ENCODE measurements at regions not wholly inside any gene's neighbourhood (a gene's known extent, or its start where the extent isn't known, plus 50 kb on each side); places are given as distances from the start of the nearest gene placed in this dataset.
"Not testable (repeated sequence)": the region's sequence is repeated elsewhere in the genome, so short reads cannot be mapped to it uniquely, and the experiment has no call there.

DNA sequence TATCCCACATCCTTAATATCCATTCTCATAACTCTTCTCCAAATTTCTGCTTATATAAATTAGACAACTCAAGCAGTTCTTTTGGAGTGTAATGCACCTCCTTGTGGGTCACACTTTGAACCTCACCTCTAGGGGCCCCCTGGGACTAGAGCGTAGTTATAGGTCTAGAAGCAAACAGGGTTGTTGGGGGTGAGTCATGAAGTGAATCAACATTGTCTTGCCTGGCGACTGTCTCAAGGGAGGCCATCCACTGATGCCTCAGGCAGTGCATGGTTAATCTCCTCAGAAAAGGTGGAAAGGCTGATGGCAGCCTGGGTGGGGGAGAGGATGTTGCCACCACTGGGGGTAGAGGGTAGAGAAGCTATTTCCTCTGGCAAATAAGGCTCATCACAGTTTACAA is 129.1 kb downstream of the TNFRSF21 start:
- Mint-ChIP-seq H3K27ac (no peak overlapping the region), H3K4me1 (no peaks in the 10 kb centered on the region)
- no peak for ATAC-seq

DNA sequence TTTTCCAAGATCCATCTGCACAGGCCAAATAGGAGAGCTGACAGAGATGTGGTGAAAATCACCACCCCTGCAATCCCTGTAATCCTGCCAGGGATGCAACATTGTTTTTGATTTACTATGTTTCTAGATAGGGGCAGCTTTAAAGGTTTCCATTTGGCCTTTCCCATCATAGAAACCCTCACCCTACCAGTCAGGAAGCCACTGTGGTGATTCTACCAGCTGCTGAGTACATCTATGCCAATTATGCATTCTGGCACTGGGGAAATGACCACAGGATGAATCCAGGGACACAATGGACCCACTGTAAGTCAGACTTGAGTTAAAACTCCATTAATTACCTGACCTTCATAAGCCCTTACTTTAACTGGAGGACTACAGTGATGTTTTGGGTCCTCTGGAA is 130.4 kb downstream of the TNFRSF21 start:
- no peaks in the 10 kb centered on the region for H3K9me3 ChIP-seq (ENCODE audit: control insufficient read depth in 2 of 3, low read length in 3 of 3)
- DNase-seq (no peak), ATAC-seq (no peak)
- CTCF ChIA-PET: no interaction called here
- Mint-ChIP-seq H3K9me3 (no peaks in the 10 kb centered on the region), H3K27me3 (peaks cover 0 to 6% (median 4%) of the 10 kb centered on the region in 5 donors), H3K36me3 (no peaks in the 10 kb centered on the region), H3K4me3 (no peak overlapping the region), H3K4me1 (no peaks in the 10 kb centered on the region), H3K27ac (no peak overlapping the region)
- no peak overlapping the region for H3K4me3 ChIP-seq (ENCODE audit: low read length)
- POLR2A ChIA-PET: no interaction called here
- no peaks in the 10 kb centered on the region for H3K4me1 ChIP-seq (ENCODE audit: control insufficient read depth in 2 of 2, insufficient read depth in 2 of 2, low read length in 2 of 2)
- H3K27ac ChIP-seq (ENCODE audit: low read depth, low read length): no peak overlapping the region
- H3K27me3 ChIP-seq (ENCODE audit: control insufficient read depth in 2 of 2, insufficient read depth in 2 of 2, low read length in 2 of 2): no peaks in the 10 kb centered on the region
- no peaks in the 10 kb centered on the region for H3K36me3 ChIP-seq (ENCODE audit: control insufficient read depth in 2 of 3, insufficient read depth in 3 of 3, low read length in 3 of 3)
- intact Hi-C loops (cut with micrococcal nuclease): no loop called here

More for the DNA sequence above, 129.1 kb downstream of the TNFRSF21 start:
- H3K4me1 ChIP-seq (ENCODE audit: control insufficient read depth in 2 of 2, insufficient read depth in 2 of 2, low read length in 2 of 2): no peaks in the 10 kb centered on the region
- no peaks in the 10 kb centered on the region for H3K9me3 ChIP-seq (ENCODE audit: control insufficient read depth in 2 of 3, low read length in 3 of 3)
- no peaks in the 10 kb centered on the region for H3K9me3 Mint-ChIP-seq
- ChIA-PET POLR2A (no interaction called here), CTCF (no interaction called here)
- H3K36me3 ChIP-seq (ENCODE audit: control insufficient read depth in 2 of 3, insufficient read depth in 3 of 3, low read length in 3 of 3): no peaks in the 10 kb centered on the region
- no peaks in the 10 kb centered on the region for H3K36me3 Mint-ChIP-seq
- H3K4me3 Mint-ChIP-seq: no peak overlapping the region
- DNase-seq: no peak
- no peak overlapping the region for H3K4me3 ChIP-seq (ENCODE audit: low read length)
- no peaks in the 10 kb centered on the region for H3K27me3 ChIP-seq (ENCODE audit: control insufficient read depth in 2 of 2, insufficient read depth in 2 of 2, low read length in 2 of 2)
- H3K27ac ChIP-seq (ENCODE audit: low read depth, low read length): no peak overlapping the region
- peaks cover 0 to 7% (median 5%) of the 10 kb centered on the region in 5 donors for H3K27me3 Mint-ChIP-seq
- intact Hi-C loops (cut with micrococcal nuclease): no loop called here

DNA sequence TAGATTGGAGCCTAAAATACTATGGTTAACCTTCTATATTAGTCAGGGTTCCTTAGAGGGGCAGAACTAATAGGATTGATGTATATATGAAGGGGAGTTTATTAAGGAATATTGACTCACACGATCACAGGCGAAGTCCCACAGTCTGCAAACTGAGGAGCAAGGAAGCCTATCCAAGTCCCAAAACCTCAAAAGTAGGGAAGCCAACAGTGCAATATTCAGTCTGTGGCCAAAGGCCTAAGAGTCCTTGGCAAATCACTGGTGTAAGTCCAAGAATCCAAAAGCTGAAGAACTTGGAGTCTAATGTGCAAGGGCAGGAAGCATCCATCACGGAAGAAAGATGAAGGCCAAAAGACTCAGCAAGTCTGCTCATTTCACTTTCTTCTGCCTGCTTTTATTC is 133.5 kb upstream of the ADGRF1 start:
- intact Hi-C loops (cut with micrococcal nuclease): no loop called here
- ChIA-PET CTCF (no interaction called here), POLR2A (no interaction called here)
- Mint-ChIP-seq H3K27me3 (no peaks in the 10 kb centered on the region), H3K9me3 (peaks cover 0 to 6% (median 0%) of the 10 kb centered on the region in 11 donors), H3K4me3 (no peak overlapping the region), H3K36me3 (no peaks in the 10 kb centered on the region), H3K4me1 (no peaks in the 10 kb centered on the region), H3K27ac (no peak overlapping the region)
- DNase-seq: no peak
- H3K4me1 ChIP-seq (ENCODE audit: control insufficient read depth in 2 of 2, insufficient read depth in 2 of 2, low read length in 2 of 2): no peaks in the 10 kb centered on the region
- no peak for ATAC-seq
- no peaks in the 10 kb centered on the region for H3K36me3 ChIP-seq (ENCODE audit: control insufficient read depth in 2 of 3, insufficient read depth in 3 of 3, low read length in 3 of 3)
- H3K27me3 ChIP-seq (ENCODE audit: control insufficient read depth in 2 of 2, insufficient read depth in 2 of 2, low read length in 2 of 2): no peaks in the 10 kb centered on the region
- H3K27ac ChIP-seq (ENCODE audit: low read depth, low read length): no peak overlapping the region
- H3K4me3 ChIP-seq (ENCODE audit: low read length): no peak overlapping the region
- no peaks in the 10 kb centered on the region for H3K9me3 ChIP-seq (ENCODE audit: control insufficient read depth in 2 of 3, low read length in 3 of 3)

DNA sequence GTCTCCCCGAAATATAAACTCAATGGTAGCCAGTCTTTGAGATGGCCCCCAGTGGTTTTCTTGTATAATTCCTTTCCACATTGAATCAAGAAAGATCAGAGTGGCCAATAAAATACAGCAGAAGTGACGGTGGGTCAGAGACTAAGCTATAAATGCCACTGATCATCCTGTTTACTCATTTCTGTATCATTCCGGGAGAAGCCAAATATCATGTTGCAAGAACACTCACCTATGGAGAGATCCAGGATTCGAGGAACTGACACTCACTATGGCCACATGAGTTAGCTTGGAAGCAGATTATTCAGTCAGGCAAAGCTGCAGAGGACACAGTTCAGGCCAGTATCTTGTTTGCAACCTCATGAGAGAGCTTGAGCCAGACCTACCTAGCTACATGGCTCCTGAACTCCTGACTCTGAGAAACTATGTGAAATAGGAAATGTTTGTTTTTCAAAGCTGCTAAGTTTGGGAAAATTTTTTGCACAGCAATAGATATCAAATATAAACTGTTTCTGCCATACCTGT is 132.4 kb upstream of the ADGRF1 start:
- H3K27me3 ChIP-seq (ENCODE audit: control insufficient read depth in 2 of 2, insufficient read depth in 2 of 2, low read length in 2 of 2): no peaks in the 10 kb centered on the region
- peaks cover 0 to 6% (median 0%) of the 10 kb centered on the region in 11 donors for H3K9me3 Mint-ChIP-seq
- POLR2A ChIA-PET: no interaction called here
- DNase-seq: no peak
- H3K27ac Mint-ChIP-seq: no peak overlapping the region
- H3K9me3 ChIP-seq (ENCODE audit: control insufficient read depth in 2 of 3, low read length in 3 of 3): no peaks in the 10 kb centered on the region
- H3K27ac ChIP-seq (ENCODE audit: low read depth, low read length): no peak overlapping the region
- no peaks in the 10 kb centered on the region for H3K27me3 Mint-ChIP-seq
- CTCF ChIA-PET: no interaction called here
- no peak overlapping the region for H3K4me3 ChIP-seq (ENCODE audit: low read length)
- intact Hi-C loops (cut with micrococcal nuclease): no loop called here
- no peaks in the 10 kb centered on the region for H3K36me3 ChIP-seq (ENCODE audit: control insufficient read depth in 2 of 3, insufficient read depth in 3 of 3, low read length in 3 of 3)
- no peak overlapping the region for H3K4me3 Mint-ChIP-seq
- peaks cover 0 to 5% (median 0%) of the 10 kb centered on the region in 7 donors for H3K4me1 Mint-ChIP-seq
- H3K36me3 Mint-ChIP-seq: no peaks in the 10 kb centered on the region
- ATAC-seq: no peak
- H3K4me1 ChIP-seq (ENCODE audit: control insufficient read depth in 2 of 2, insufficient read depth in 2 of 2, low read length in 2 of 2): no peaks in the 10 kb centered on the region

DNA sequence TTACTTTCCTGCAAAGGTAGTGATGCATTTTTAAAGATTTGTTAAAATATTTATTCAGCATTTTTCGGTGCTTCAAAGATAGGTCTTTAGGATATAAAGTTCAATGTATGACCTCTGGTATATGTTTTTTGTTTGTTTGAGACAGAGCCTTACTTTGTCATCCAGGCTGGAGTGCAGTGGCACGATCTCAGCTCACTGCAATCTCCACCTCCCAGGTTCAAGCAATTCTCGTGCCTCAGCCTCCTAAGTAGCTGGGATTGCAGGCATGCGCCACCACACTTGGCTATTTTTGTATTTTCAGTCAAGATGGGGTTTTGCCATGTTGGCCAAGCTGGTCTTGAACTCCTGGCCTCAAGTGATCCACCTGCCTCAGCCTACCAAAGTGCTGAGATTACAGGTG is 131.9 kb upstream of the ADGRF1 start:
- H3K9me3 ChIP-seq (ENCODE audit: control insufficient read depth in 2 of 3, low read length in 3 of 3); H3K9me3 Mint-ChIP-seq; H3K27ac ChIP-seq (ENCODE audit: low read depth, low read length); H3K4me1 Mint-ChIP-seq; DNase-seq; POLR2A ChIA-PET; H3K4me3 ChIP-seq (ENCODE audit: low read length); H3K27me3 ChIP-seq (ENCODE audit: control insufficient read depth in 2 of 2, insufficient read depth in 2 of 2, low read length in 2 of 2); CTCF ChIA-PET; ATAC-seq; intact Hi-C loops (cut with micrococcal nuclease); H3K4me1 ChIP-seq (ENCODE audit: control insufficient read depth in 2 of 2, insufficient read depth in 2 of 2, low read length in 2 of 2); H3K4me3 Mint-ChIP-seq; H3K36me3 ChIP-seq (ENCODE audit: control insufficient read depth in 2 of 3, insufficient read depth in 3 of 3, low read length in 3 of 3); H3K27me3 Mint-ChIP-seq; H3K27ac Mint-ChIP-seq; H3K36me3 Mint-ChIP-seq: not testable (repeated sequence)

DNA sequence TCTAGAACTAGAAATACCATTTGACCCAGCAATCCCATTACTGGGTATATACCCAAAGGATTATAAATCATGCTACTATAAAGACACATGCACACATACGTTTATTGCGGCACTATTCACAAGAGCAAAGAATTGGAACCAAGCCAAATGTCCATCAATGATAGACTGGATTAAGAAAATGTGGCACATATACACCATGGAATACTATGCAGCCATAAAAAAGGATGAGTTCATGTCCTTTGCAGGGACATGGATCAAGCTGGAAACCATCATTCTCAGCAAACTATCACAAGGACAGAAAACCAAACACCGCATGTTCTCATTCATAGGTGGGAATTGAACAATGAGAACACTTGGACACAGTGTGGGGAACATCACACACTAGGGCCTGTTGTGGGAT is 131.0 kb upstream of the ADGRF1 start:
- H3K4me1 Mint-ChIP-seq; H3K27ac Mint-ChIP-seq; H3K27me3 Mint-ChIP-seq; H3K4me1 ChIP-seq (ENCODE audit: control insufficient read depth in 2 of 2, insufficient read depth in 2 of 2, low read length in 2 of 2); POLR2A ChIA-PET; H3K27me3 ChIP-seq (ENCODE audit: control insufficient read depth in 2 of 2, insufficient read depth in 2 of 2, low read length in 2 of 2); H3K9me3 ChIP-seq (ENCODE audit: control insufficient read depth in 2 of 3, low read length in 3 of 3); H3K9me3 Mint-ChIP-seq; H3K4me3 ChIP-seq (ENCODE audit: low read length); ATAC-seq; DNase-seq; H3K36me3 ChIP-seq (ENCODE audit: control insufficient read depth in 2 of 3, insufficient read depth in 3 of 3, low read length in 3 of 3); H3K36me3 Mint-ChIP-seq; CTCF ChIA-PET; H3K4me3 Mint-ChIP-seq; H3K27ac ChIP-seq (ENCODE audit: low read depth, low read length); intact Hi-C loops (cut with micrococcal nuclease): not testable (repeated sequence)

DNA sequence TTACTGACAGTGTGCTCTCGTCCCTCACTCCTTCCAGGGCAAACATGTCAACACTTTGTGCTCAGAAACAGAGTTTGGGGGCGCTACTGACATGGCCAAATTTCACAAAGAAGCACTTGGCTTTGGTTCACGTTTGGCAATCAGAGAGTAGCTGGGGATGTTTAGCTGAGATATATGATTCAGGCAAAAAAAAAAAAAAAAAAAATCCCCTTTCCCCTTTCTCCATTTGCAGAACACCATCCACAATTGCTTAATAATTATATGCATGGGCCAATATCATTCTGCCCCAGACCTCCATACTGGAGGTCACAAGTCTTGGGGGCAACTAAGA is 128.4 kb upstream of the ADGRF1 start:
- no peak for ATAC-seq
- H3K36me3 ChIP-seq (ENCODE audit: control insufficient read depth in 2 of 3, insufficient read depth in 3 of 3, low read length in 3 of 3): no peaks in the 10 kb centered on the region
- H3K27me3 ChIP-seq (ENCODE audit: control insufficient read depth in 2 of 2, insufficient read depth in 2 of 2, low read length in 2 of 2): no peaks in the 10 kb centered on the region
- peaks cover 0 to 5% (median 0%) of the 10 kb centered on the region in 7 donors for H3K4me1 Mint-ChIP-seq
- H3K27me3 Mint-ChIP-seq: no peaks in the 10 kb centered on the region
- POLR2A ChIA-PET: no interaction called here
- H3K4me1 ChIP-seq (ENCODE audit: control insufficient read depth in 2 of 2, insufficient read depth in 2 of 2, low read length in 2 of 2): no peaks in the 10 kb centered on the region
- CTCF ChIA-PET: no interaction called here
- H3K4me3 ChIP-seq (ENCODE audit: low read length): no peak overlapping the region
- no peak for DNase-seq
- intact Hi-C loops (cut with micrococcal nuclease): no loop called here
- no peak overlapping the region for H3K27ac Mint-ChIP-seq
- H3K4me3 Mint-ChIP-seq: no peak overlapping the region
- H3K36me3 Mint-ChIP-seq: no peaks in the 10 kb centered on the region
- H3K9me3 Mint-ChIP-seq: peaks cover 0 to 6% (median 0%) of the 10 kb centered on the region in 11 donors
- H3K27ac ChIP-seq (ENCODE audit: low read depth, low read length): no peak overlapping the region
- H3K9me3 ChIP-seq (ENCODE audit: control insufficient read depth in 2 of 3, low read length in 3 of 3): no peaks in the 10 kb centered on the region

All from naive thymus-derived CD4-positive, alpha-beta T cell (primary cell).